Stimulated activated CD8-positive, alpha-beta memory T cell treated with anti-CD3 and anti-CD28 coated beads, Interleukin-15, amount 100 ng/mL, for 4 hours (primary cell): ENCODE measurements at regions not wholly inside any gene's neighbourhood (a gene's known extent, or its start where the extent isn't known, plus 50 kb on each side); places are given as distances from the start of the nearest gene placed in this dataset.
"Not testable (repeated sequence)": the region's sequence is repeated elsewhere in the genome, so short reads cannot be mapped to it uniquely, and the experiment has no call there.

ENCODE experiments used
- DNase-seq, 2 donors: peaks; one replicate each; pipeline ENCODE4 v3.0.0-alpha.2; 2020; ENCODE audit warnings: low read depth in 2 of 2

DNA sequence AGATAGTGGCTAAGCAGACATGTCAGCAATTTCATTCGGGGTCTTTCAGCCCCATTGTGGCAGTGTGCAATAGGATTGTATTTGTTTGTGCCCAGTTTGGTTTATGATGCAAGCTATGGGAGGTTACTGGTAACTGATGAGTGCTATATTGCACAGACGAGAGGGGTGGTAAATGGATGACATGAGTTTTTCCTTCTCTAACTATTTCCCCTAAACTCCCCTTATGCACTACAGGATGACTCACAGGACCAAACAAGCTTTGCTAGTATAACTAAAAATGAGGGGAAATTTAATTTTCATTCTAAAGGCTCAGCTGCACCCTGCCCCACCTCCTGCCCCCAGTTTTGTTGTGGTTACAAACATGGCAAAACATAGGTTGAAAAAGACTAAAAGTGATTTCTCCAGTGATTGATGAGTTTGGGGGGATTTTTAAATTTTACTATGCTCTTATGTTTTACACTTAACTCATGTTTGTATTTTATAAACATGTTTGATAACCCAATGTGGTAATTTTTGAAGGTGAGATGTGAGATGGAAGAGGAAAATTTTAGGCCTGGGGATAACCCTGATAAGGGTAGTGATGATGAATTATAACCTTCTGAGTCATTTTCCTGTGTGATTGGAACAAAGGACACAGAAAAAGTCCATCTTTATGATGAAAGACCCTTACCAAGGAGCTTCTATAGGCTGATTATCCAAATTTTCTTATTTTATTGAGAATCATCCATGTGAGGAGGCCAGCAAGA is 60.8 kb upstream of the NAMPT start:
- peak in 1 of 2 donors; percentile 43 for DNase-seq

GRCh38 chr7:106344861-106345260 is 60.1 kb upstream of the NAMPT start:
- no peak for DNase-seq

DNA sequence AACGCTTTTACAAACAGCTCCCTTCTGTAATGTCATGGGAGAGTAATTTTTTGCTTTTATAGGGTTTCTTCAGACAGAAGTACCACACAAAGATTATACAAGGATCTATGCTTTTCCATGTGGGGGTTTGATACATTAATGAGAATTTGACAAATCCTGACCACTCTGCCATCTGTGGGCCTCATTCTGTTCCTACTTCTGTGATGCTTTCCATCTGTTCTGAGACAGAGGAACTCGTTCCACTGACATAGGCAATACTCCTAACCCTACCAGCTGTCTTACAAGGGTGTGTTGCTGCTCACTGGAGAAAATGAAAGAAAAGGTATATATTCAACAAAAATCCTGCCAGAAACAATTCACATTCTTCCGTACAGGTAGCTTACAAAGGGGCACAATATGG is 59.4 kb upstream of the NAMPT start:
- no peak for DNase-seq

DNA sequence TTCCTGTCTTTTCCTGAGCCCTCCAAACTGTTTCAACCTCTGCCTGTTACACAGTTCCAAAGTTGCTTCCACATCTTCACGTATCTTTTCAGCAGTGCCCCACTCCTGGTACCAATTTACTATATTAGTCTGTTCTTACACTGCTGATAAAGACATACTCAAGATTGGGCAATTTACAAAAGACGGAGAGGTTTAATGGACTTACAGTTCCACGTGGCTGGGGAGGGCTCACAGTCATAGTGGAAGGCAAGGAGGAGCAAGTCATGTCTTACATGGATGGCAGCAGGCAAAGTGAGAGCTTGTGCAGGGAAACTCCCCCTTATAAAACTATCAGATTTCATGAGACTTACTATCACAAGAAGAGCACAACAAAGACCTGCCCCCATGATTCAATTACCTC is 57.3 kb upstream of the NAMPT start:
- not testable (repeated sequence) for DNase-seq

- DNase-seq = not testable (repeated sequence)
Measured at GRCh38 chr7:106340247-106340596, 55.4 kb upstream of the NAMPT start.

DNA sequence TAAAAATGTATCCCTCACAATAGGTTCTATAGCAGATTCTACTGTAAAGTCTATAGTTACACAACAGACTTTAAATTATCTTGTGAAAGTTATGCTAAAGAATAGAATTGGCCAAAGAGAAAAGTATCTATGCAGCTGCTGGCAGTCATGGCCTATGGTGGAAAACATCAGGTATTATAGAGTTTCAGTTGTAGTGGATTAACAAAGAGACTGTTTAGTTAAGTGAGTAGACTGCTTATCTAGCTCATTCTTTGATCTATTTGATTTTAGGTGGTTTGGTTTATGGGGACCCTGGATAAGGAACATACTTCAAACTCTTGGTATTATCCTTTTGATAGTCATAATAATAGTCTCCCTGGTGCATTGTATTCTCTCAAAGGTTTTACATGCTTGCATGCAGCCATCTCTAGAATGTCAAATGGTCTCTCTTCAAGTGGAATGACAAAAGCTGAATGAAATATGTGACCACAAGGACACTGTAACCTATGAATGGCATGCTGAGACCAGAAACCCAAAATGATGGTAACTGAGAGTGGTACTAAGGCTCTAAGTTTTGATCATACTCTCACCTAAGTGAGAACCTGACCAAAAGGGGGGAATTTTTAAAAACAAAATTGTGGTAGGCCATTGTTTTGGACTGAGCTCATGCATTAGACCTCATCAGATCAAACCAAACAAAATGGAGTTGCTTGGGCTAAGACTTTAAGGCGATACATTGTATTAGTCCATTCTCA is 54.9 kb upstream of the NAMPT start:
- no peak for DNase-seq

GRCh38 chr7:106337754-106338153 is 53.0 kb upstream of the NAMPT start:
- DNase-seq = no peak

GRCh38 chr7:106335814-106336213 is 51.0 kb upstream of the NAMPT start:
- DNase-seq = no peak
